ENCODE measurements at regions not wholly inside any gene's neighbourhood (a gene's known extent, or its start where the extent isn't known, plus 50 kb on each side); places are given as distances from the start of the nearest gene placed in this dataset.

GRCh38 chr13:109494925-109495369 lies 291.4 kb downstream of the IRS2 start:
- H3K27ac Mint-ChIP-seq = no peak overlapping the region
- Histone ChIP-seq H2BK20ac (ENCODE audit: low read depth, low read length, poor library complexity, severe bottlenecking) (no peak overlapping the region), H3K27ac (ENCODE audit: insufficient read length, low read depth, low read length) (no peak overlapping the region), H4K20me1 (ENCODE audit: control insufficient read depth, insufficient read depth, insufficient read length) (no peaks in the 10 kb centered on the region), H3K56ac (ENCODE audit: insufficient read length, low read depth, low read length) (no peak overlapping the region), H3T11ph (ENCODE audit: low read length) (no peak overlapping the region), H2AFZ (ENCODE audit: low read length) (no peak overlapping the region), H3K4ac (ENCODE audit: low read depth, low read length) (no peak overlapping the region), H2BK12ac (ENCODE audit: insufficient read length, low read depth, low read length) (no peak overlapping the region), H3K79me2 (ENCODE audit: insufficient read depth, low read length) (no peaks in the 10 kb centered on the region; the same call in 1 of the 2 replicates), H3K9ac (ENCODE audit: extremely low read depth, insufficient read length, low read length) (no peak overlapping the region), H3K23me2 (ENCODE audit: insufficient read length, low read depth, low read length, poor library complexity, severe bottlenecking) (no peaks in the 10 kb centered on the region), H3K18ac (ENCODE audit: insufficient read length, low read depth, low read length) (no peak overlapping the region), H4K8ac (replicated peaks; ENCODE audit: insufficient read length, low read depth, low read length) (no peak overlapping the region), H3K79me1 (ENCODE audit: insufficient read depth, low read depth, low read length, poor library complexity, severe bottlenecking) (no peaks in the 10 kb centered on the region), H3K9me3 (ENCODE audit: control insufficient read depth, low read depth, low read length) (no peaks in the 10 kb centered on the region), H2BK120ac (ENCODE audit: low read depth, low read length, poor library complexity, severe bottlenecking) (no peak overlapping the region), H3K14ac (ENCODE audit: insufficient read depth, low read length) (no peak overlapping the region), H4K91ac (ENCODE audit: insufficient read length, low read depth, low read length) (no peak overlapping the region), H2AK5ac (ENCODE audit: insufficient read length, low read length) (no peak overlapping the region), H3K4me1 (ENCODE audit: insufficient read depth, low read length) (no peaks in the 10 kb centered on the region), H2BK5ac (ENCODE audit: insufficient read length, low read length) (no peak overlapping the region), H4K5ac (ENCODE audit: insufficient read length, low read depth, low read length) (no peak overlapping the region), H2BK15ac (ENCODE audit: low read depth, low read length) (no peak overlapping the region), H3K23ac (ENCODE audit: insufficient read length, low read depth, low read length) (no peak overlapping the region), H3K4me2 (ENCODE audit: insufficient read depth, insufficient read length, low read length) (no peak overlapping the region), H3K27me3 (ENCODE audit: insufficient read depth, low read length) (no peaks in the 10 kb centered on the region; the same call in 1 of the 2 replicates)
- H3K4me1 Mint-ChIP-seq = 0 out of 4 replicates have a peak, but pooled peaks cover under 1% of the 10 kb centered on the region in 2 experiments
- no peak overlapping the region for H3K4me3 Mint-ChIP-seq
- TF ChIP-seq, protein P1, sequence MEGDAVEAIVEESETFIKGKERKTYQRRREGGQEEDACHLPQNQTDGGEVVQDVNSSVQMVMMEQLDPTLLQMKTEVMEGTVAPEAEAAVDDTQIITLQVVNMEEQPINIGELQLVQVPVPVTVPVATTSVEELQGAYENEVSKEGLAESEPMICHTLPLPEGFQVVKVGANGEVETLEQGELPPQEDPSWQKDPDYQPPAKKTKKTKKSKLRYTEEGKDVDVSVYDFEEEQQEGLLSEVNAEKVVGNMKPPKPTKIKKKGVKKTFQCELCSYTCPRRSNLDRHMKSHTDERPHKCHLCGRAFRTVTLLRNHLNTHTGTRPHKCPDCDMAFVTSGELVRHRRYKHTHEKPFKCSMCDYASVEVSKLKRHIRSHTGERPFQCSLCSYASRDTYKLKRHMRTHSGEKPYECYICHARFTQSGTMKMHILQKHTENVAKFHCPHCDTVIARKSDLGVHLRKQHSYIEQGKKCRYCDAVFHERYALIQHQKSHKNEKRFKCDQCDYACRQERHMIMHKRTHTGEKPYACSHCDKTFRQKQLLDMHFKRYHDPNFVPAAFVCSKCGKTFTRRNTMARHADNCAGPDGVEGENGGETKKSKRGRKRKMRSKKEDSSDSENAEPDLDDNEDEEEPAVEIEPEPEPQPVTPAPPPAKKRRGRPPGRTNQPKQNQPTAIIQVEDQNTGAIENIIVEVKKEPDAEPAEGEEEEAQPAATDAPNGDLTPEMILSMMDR (conservative IDR thresholded peaks at IDR 0.05) = no peak
- peaks cover 0 to 2% (median 0%) of the 10 kb centered on the region in 3 experiments; a peak in 1 of 7 replicates for H3K36me3 Mint-ChIP-seq (ENCODE audit: insufficient read depth in 1 of 3, low read depth in 3 of 3)
- DNase-seq = no peak
- peaks cover 0 to 6% of the 10 kb centered on the region in 2 experiments; a peak in 3 of 5 replicates for H3K9me3 Mint-ChIP-seq
- WGBS (ENCODE audit: extremely low coverage, insufficient read length, low lambda C conversion rate) = no CpG with 5 or more reads among the region's 9 CpGs
- H3K27me3 Mint-ChIP-seq (ENCODE audit: low read depth) = no peaks in the 10 kb centered on the region

Measured in H9 (cell line).